ENCODE measurements at regions not wholly inside any gene's neighbourhood (a gene's known extent, or its start where the extent isn't known, plus 50 kb on each side); places are given as distances from the start of the nearest gene placed in this dataset.

GRCh38 chr2:16022548-16023240 lies 82.3 kb downstream of the MYCN start:
- no peak for DNase-seq

GRCh38 chr2:16021611-16022363 lies 81.4 kb downstream of the MYCN start:
- DNase-seq, result no peak

GRCh38 chr2:16020389-16021008 lies 80.1 kb downstream of the MYCN start:
- DNase-seq, result no peak

GRCh38 chr2:16019617-16020351 lies 79.4 kb downstream of the MYCN start:
- DNase-seq, result no peak

- DNase-seq, result no peak
Measured at GRCh38 chr2:16019060-16019480, 78.7 kb downstream of the MYCN start.

- no peak for DNase-seq
Measured at GRCh38 chr2:16018277-16019059, 78.1 kb downstream of the MYCN start.

- no peak for DNase-seq
Measured at GRCh38 chr2:16016282-16016681, 75.9 kb downstream of the MYCN start.

- DNase-seq, result no peak
Measured at GRCh38 chr2:16015903-16016265, 75.5 kb downstream of the MYCN start.

- no peak for DNase-seq
Measured at GRCh38 chr2:16015210-16015902, 75.0 kb downstream of the MYCN start.

GRCh38 chr2:16014802-16015201 lies 74.5 kb downstream of the MYCN start:
- DNase-seq, result no peak

GRCh38 chr2:16014041-16014787 lies 73.9 kb downstream of the MYCN start:
- DNase-seq, result no peak

- DNase-seq, result no peak
Measured at GRCh38 chr2:16013359-16013911, 73.1 kb downstream of the MYCN start.

GRCh38 chr2:16012626-16013358 lies 72.4 kb downstream of the MYCN start:
- no peak for DNase-seq

- no peak for DNase-seq
Measured at GRCh38 chr2:16012029-16012596, 71.8 kb downstream of the MYCN start.

- no peak for DNase-seq
Measured at GRCh38 chr2:16011621-16011960, 71.2 kb downstream of the MYCN start.

- DNase-seq, result no peak
Measured at GRCh38 chr2:16010951-16011620, 70.7 kb downstream of the MYCN start.

- no peak for DNase-seq
Measured at GRCh38 chr2:16010011-16010410, 69.7 kb downstream of the MYCN start.

- DNase-seq, result no peak
Measured at GRCh38 chr2:16009560-16009959, 69.2 kb downstream of the MYCN start.
